SU-DHL-6 (cell line): ENCODE measurements at regions not wholly inside any gene's neighbourhood (a gene's known extent, or its start where the extent isn't known, plus 50 kb on each side); places are given as distances from the start of the nearest gene placed in this dataset.

Source experiments
- H2AFZ ChIP-seq: fragments of 200-600 bp; sonication (generic); 2 replicates; pipeline ENCODE4 v1.6.1; 2014; ENCODE audit warnings: low read depth, mild to moderate bottlenecking, moderate library complexity, mixed read lengths, antibody characterized with exemption, low read length; ENCODE audit not compliant: severe bottlenecking
- H3F3A ChIP-seq: fragments of 200-600 bp; shearing (Covaris generic); 2 replicates; pipeline ENCODE4 v1.6.0; 2016; ENCODE audit warnings: antibody characterized with exemption, mild to moderate bottlenecking; ENCODE audit not compliant: insufficient read depth
- H3K27ac ChIP-seq: fragments of 200-600 bp; sonication (generic); 2 replicates; pipeline ENCODE4 v1.5.1; 2016; ENCODE audit warnings: low read depth, mild to moderate bottlenecking, low read length, moderate library complexity, mixed read lengths
- H3K27me3 ChIP-seq: fragments of 200-600 bp; sonication (generic), shearing (Covaris generic); 2 replicates; pipeline ENCODE4 v1.6.0; 2014; ENCODE audit warnings: mild to moderate bottlenecking, low read length
- H3K36me3 ChIP-seq: fragments of 200-600 bp; sonication (generic); 2 replicates; pipeline ENCODE4 v1.6.1; 2014; ENCODE audit warnings: mild to moderate bottlenecking, low read length, mixed read lengths
- H3K4me2 ChIP-seq: fragments of 300-600, 200-600 bp; shearing (Covaris generic), sonication (generic); 2 replicates; pipeline ENCODE4 v1.6.0; 2014; ENCODE audit warnings: low read length, low read depth, mild to moderate bottlenecking; ENCODE audit not compliant: poor library complexity, severe bottlenecking
- H3K4me3 ChIP-seq: fragments of 200-600 bp; sonication (generic); 2 replicates; pipeline ENCODE4 v1.5.1; 2014; ENCODE audit warnings: antibody characterized with exemption, low read length, mild to moderate bottlenecking, mixed read lengths; ENCODE audit not compliant: insufficient read depth, poor library complexity, severe bottlenecking
- H3K79me2 ChIP-seq: fragments of 200-600 bp; sonication (generic); 2 replicates; pipeline ENCODE4 v1.6.1; 2014; ENCODE audit warnings: mild to moderate bottlenecking, low read length, moderate library complexity; ENCODE audit not compliant: insufficient read depth
- H3K9ac ChIP-seq: fragments of 200-600 bp; sonication (generic); 2 replicates; pipeline ENCODE4 v1.7.0; 2014; ENCODE audit warnings: mild to moderate bottlenecking, low read length
- H3K9me2 ChIP-seq: fragments of 200-600 bp; sonication (generic); replicated peaks from 2 replicates; pipeline ENCODE4 v1.6.1; 2014; ENCODE audit warnings: low read length; ENCODE audit not compliant: insufficient read depth
- H3K9me3 ChIP-seq: fragments of 200-600 bp; sonication (generic); 2 replicates; pipeline ENCODE4 v1.6.1; 2014; ENCODE audit warnings: low read length, mixed read lengths; ENCODE audit not compliant: insufficient read depth
- H4K20me1 ChIP-seq: fragments of 200-600 bp; sonication (generic); 2 replicates; pipeline ENCODE4 v1.6.1; 2014; ENCODE audit warnings: low read depth, mild to moderate bottlenecking, antibody characterized with exemption, low read length, moderate library complexity, mixed read lengths
- EZH2phosphoT487 ChIP-seq: fragments of 200-600 bp; sonication (generic), shearing (Covaris generic); conservative IDR thresholded peaks from 2 replicates; pipeline ENCODE4 v1.6.1; 2018; ENCODE audit warnings: mild to moderate bottlenecking, antibody characterized with exemption, low read length, moderate library complexity, mixed read lengths
- TF ChIP-seq, protein P1 (sequence below): fragments of 200-600 bp; sonication (generic); IDR thresholded peaks from one replicate; pipeline ENCODE4 v1.5.1; 2017; ENCODE audit warnings: antibody characterized with exemption, mild to moderate bottlenecking, low read length, moderate library complexity; ENCODE audit not compliant: insufficient read depth, poor library complexity, severe bottlenecking

DNA sequence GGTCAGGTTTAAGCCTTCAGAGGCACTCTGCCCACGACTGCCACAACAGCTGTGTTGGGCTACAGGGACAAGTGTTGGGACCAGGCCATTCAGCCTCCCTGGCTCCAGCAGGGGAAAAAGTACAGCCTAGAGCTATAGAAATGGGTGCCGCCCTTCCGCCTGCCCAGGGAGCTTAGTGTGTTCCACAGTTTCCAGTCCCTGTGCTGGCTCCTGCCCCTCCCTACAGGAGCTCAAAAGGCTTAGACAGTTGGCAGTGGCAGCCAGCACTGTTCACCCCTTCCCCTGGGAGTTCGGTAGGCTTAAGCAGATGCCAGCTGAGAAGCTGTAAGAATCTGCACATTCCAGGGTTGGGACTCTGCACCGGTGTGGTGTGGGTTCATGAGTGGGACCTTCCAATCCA lies 408.2 kb upstream of the INTU start:
- no peaks in the 10 kb centered on the region for H3K36me3 ChIP-seq
- no peaks in the 10 kb centered on the region for H3K79me2 ChIP-seq
- H3K9me2 ChIP-seq, result no peaks in the 10 kb centered on the region
- no peak overlapping the region for H3K27ac ChIP-seq
- H3K27me3 ChIP-seq, result no peaks in the 10 kb centered on the region
- H2AFZ ChIP-seq, result no peak overlapping the region
- no peak for TF ChIP-seq EZH2phosphoT487
- TF ChIP-seq, protein P1, sequence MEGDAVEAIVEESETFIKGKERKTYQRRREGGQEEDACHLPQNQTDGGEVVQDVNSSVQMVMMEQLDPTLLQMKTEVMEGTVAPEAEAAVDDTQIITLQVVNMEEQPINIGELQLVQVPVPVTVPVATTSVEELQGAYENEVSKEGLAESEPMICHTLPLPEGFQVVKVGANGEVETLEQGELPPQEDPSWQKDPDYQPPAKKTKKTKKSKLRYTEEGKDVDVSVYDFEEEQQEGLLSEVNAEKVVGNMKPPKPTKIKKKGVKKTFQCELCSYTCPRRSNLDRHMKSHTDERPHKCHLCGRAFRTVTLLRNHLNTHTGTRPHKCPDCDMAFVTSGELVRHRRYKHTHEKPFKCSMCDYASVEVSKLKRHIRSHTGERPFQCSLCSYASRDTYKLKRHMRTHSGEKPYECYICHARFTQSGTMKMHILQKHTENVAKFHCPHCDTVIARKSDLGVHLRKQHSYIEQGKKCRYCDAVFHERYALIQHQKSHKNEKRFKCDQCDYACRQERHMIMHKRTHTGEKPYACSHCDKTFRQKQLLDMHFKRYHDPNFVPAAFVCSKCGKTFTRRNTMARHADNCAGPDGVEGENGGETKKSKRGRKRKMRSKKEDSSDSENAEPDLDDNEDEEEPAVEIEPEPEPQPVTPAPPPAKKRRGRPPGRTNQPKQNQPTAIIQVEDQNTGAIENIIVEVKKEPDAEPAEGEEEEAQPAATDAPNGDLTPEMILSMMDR, result no peak
- no peaks in the 10 kb centered on the region for H3K9me3 ChIP-seq
- H3K4me3 ChIP-seq, result no peak overlapping the region
- no peak overlapping the region for H3K9ac ChIP-seq
- no peaks in the 10 kb centered on the region for H4K20me1 ChIP-seq
- no peak overlapping the region for H3K4me2 ChIP-seq
- H3F3A ChIP-seq, result no peaks in the 10 kb centered on the region

DNA sequence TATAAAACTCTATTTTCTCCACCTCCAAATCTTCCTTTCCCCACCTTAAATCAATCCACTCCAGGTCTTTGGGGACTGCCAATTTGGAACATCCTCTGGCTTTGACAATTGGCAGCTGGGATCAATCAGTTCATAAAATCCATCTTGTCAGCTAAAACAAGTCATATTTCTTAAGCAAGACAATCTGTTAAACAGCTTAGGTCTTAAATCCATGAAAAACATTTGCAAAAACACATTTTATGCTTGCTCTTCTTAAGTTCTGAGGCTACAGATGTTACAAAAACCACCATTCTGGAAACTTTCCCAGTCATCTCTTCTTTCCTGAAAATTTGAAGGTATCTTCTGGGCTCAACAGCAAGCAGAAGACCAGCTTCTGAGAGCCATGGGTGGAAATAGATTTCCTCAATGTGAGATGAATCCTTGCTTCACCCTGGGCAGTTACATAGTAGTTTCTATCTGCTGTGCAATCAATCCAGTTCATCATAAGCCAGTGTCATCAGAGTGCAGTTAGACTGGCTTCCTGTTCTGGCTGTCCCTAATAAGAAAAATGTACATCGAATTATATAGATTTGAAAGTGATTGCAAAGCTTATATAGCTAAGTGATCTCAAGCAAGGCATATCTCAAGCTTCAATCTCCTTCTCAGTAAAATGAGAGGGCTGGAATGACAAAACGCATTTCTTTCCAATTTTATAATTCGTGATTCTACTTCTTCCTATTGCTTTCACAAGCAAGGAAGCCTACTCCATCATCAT lies 402.7 kb upstream of the INTU start:
- no peak overlapping the region for H3K4me2 ChIP-seq
- H3F3A ChIP-seq, result no peaks in the 10 kb centered on the region
- no peaks in the 10 kb centered on the region for H3K79me2 ChIP-seq
- H3K27me3 ChIP-seq, result no peaks in the 10 kb centered on the region
- no peaks in the 10 kb centered on the region for H3K9me3 ChIP-seq
- H3K9ac ChIP-seq, result no peak overlapping the region
- H2AFZ ChIP-seq, result no peak overlapping the region
- H3K36me3 ChIP-seq, result no peaks in the 10 kb centered on the region
- no peak overlapping the region for H3K27ac ChIP-seq
- H4K20me1 ChIP-seq, result no peaks in the 10 kb centered on the region
- no peak overlapping the region for H3K4me3 ChIP-seq
- no peak for TF ChIP-seq EZH2phosphoT487
- TF ChIP-seq, protein P1, result no peak
- H3K9me2 ChIP-seq, result no peaks in the 10 kb centered on the region

DNA sequence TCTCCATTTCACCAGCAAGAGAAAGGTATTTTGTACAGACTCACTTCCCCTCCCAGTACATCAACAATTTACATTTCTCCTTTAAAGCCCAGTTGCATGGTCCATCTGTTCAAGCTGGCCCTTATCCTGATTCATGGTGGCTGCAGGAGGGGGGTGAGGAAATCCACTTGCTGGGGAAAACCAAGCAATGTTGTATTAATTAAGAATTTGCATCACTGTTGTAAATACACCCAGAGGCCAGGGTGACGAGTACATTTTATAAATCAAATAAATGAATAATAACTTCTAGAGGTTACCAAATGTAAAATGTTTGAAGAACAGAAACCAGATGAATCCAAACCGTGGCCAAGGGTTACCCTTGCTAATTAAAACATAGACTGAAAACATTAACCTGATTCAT lies 395.9 kb upstream of the INTU start:
- Histone ChIP-seq H3F3A (no peaks in the 10 kb centered on the region), H3K27ac (no peak overlapping the region), H3K9ac (no peak overlapping the region)

More for the DNA sequence above, 395.9 kb upstream of the INTU start:
- Histone ChIP-seq H3K4me3 (no peak overlapping the region), H3K79me2 (no peaks in the 10 kb centered on the region), H4K20me1 (no peaks in the 10 kb centered on the region), H3K36me3 (no peaks in the 10 kb centered on the region), H2AFZ (no peak overlapping the region), H3K27me3 (no peaks in the 10 kb centered on the region), H3K4me2 (no peak overlapping the region), H3K9me2 (no peaks in the 10 kb centered on the region), H3K9me3 (no peaks in the 10 kb centered on the region)
- TF ChIP-seq, protein P1, result no peak
- TF ChIP-seq EZH2phosphoT487, result no peak
